Liver (tissue), 8 donors: ENCODE measurements at regions not wholly inside any gene's neighbourhood (a gene's known extent, or its start where the extent isn't known, plus 50 kb on each side); places are given as distances from the start of the nearest gene placed in this dataset.

Source experiments
- DNase-seq: peaks from one replicate; pipeline ENCODE4 v3.0.0-alpha.2; 2017; ENCODE audit warnings: low spot score
- H3K27ac ChIP-seq, 2 donors: one replicate each; pipeline ENCODE4 v1.7.0; 2013; ENCODE audit warnings: inconsistent platforms in 2 of 2, low read length in 2 of 2, control low read depth in 1 of 2, low read depth in 1 of 2, mild to moderate bottlenecking in 1 of 2
- H3K27me3 ChIP-seq, 4 donors: one replicate each; pipeline versions ENCODE4 v1.6.1 to v1.7.0; 2013; ENCODE audit warnings: low read length in 3 of 4, inconsistent platforms in 1 of 4, mild to moderate bottlenecking in 1 of 4, moderate library complexity in 1 of 4; ENCODE audit not compliant: control insufficient read depth in 4 of 4, insufficient read depth in 4 of 4
- H3K36me3 ChIP-seq, 4 donors: one replicate each; pipeline versions ENCODE4 v1.6.1 to v1.7.0; 2013; ENCODE audit warnings: low read length in 3 of 4, mild to moderate bottlenecking in 3 of 4, low read depth in 1 of 4, moderate library complexity in 1 of 4; ENCODE audit not compliant: control insufficient read depth in 4 of 4, insufficient read depth in 3 of 4
- H3K4me1 ChIP-seq, 4 donors: one replicate each; pipeline versions ENCODE4 v1.6.1 to v1.7.0; 2013; ENCODE audit warnings: low read length in 3 of 4, mild to moderate bottlenecking in 3 of 4, moderate library complexity in 1 of 4; ENCODE audit not compliant: control insufficient read depth in 4 of 4, insufficient read depth in 4 of 4
- H3K4me3 ChIP-seq, 3 donors: one replicate each; pipeline versions ENCODE4 v1.6.1 to v1.7.0; 2013; ENCODE audit warnings: low read length in 3 of 3, control low read depth in 1 of 3, low read depth in 1 of 3, mild to moderate bottlenecking in 1 of 3
- H3K9ac ChIP-seq, 2 donors: one replicate each; pipeline ENCODE4 v1.7.0; 2013; ENCODE audit warnings: low read length in 2 of 2, mild to moderate bottlenecking in 2 of 2, moderate library complexity in 2 of 2, control low read depth in 1 of 2, low read depth in 1 of 2
- H3K9me3 ChIP-seq, 4 donors: one replicate each; pipeline versions ENCODE4 v1.6.1 to v1.7.0; 2013; ENCODE audit warnings: low read length in 3 of 4; ENCODE audit not compliant: control insufficient read depth in 4 of 4
- ATF3 ChIP-seq: IDR thresholded peaks from 2 replicates; pipeline ENCODE4 v1.6.1; 2016; ENCODE audit warnings: antibody characterized with exemption
- CTCF ChIP-seq: fragments of 150-350 bp; IDR thresholded peaks from 2 replicates; pipeline ENCODE4 v1.5.1; 2017; ENCODE audit warnings: improper control_type of control experiment, low read depth, low read length; ENCODE audit not compliant: missing input control
- EGR1 ChIP-seq, 2 donors: IDR thresholded peaks; 2 replicates each; pipeline ENCODE4 v1.6.1; 2016 to 2018; ENCODE audit warnings: antibody characterized with exemption in 2 of 2, low read depth in 2 of 2
- FOXA1 ChIP-seq: IDR thresholded peaks from 2 replicates; pipeline ENCODE4 v1.6.1; 2016; ENCODE audit warnings: antibody characterized with exemption
- FOXA2 ChIP-seq: IDR thresholded peaks from 2 replicates; pipeline ENCODE4 v1.6.1; 2016; ENCODE audit warnings: antibody characterized with exemption
- GABPA ChIP-seq, 2 donors: IDR thresholded peaks in 1 of 2; conservative IDR thresholded peaks in 1 of 2; 2 replicates each; pipeline ENCODE4 v1.6.1; 2016; ENCODE audit warnings: antibody characterized with exemption in 2 of 2, mild to moderate bottlenecking in 1 of 2, moderate library complexity in 1 of 2
- HNF4A ChIP-seq, 2 donors: conservative IDR thresholded peaks; 2 replicates each; pipeline ENCODE4 v1.6.1; 2016; ENCODE audit warnings: antibody characterized with exemption in 2 of 2, mild to moderate bottlenecking in 2 of 2
- HNF4G ChIP-seq: IDR thresholded peaks from 2 replicates; pipeline ENCODE4 v1.6.1; 2016; ENCODE audit warnings: antibody characterized with exemption
- JUND ChIP-seq, 2 donors: IDR thresholded peaks; 2 replicates each; pipeline ENCODE4 v1.6.1; 2016; ENCODE audit warnings: antibody characterized with exemption in 2 of 2
- MAX ChIP-seq: IDR thresholded peaks from 2 replicates; pipeline ENCODE4 v1.6.1; 2016; ENCODE audit warnings: antibody characterized with exemption
- NR2F2 ChIP-seq: IDR thresholded peaks from 2 replicates; pipeline ENCODE4 v1.6.1; 2016; ENCODE audit warnings: antibody characterized with exemption
- RAD21 ChIP-seq, 2 donors: IDR thresholded peaks; 2 replicates each; pipeline ENCODE4 v1.6.1; 2016; ENCODE audit warnings: antibody characterized with exemption in 2 of 2, mild to moderate bottlenecking in 2 of 2
- REST ChIP-seq: IDR thresholded peaks from 2 replicates; pipeline ENCODE4 v1.6.1; 2016; ENCODE audit warnings: antibody characterized with exemption, mild to moderate bottlenecking
- RXRA ChIP-seq, 2 donors: IDR thresholded peaks; 2 replicates each; pipeline ENCODE4 v1.6.1; 2017 to 2018; ENCODE audit warnings: antibody characterized with exemption in 2 of 2, mild to moderate bottlenecking in 1 of 2
- SP1 ChIP-seq: IDR thresholded peaks from 2 replicates; pipeline ENCODE4 v1.6.1; 2018; ENCODE audit warnings: antibody characterized with exemption, mild to moderate bottlenecking
- TAF1 ChIP-seq: conservative IDR thresholded peaks from 2 replicates; pipeline ENCODE4 v1.6.1; 2016; ENCODE audit warnings: antibody characterized with exemption, mild to moderate bottlenecking
- YY1 ChIP-seq: IDR thresholded peaks from 2 replicates; pipeline ENCODE4 v1.6.1; 2016; ENCODE audit warnings: antibody characterized with exemption, mild to moderate bottlenecking
- ZBTB33 ChIP-seq: IDR thresholded peaks from 2 replicates; pipeline ENCODE4 v1.6.1; 2016; ENCODE audit warnings: antibody characterized with exemption
- WGBS: extraction: QIAGEN DNeasy Blood & Tissue Kit; methylation state at CpG from one replicate; pipeline ENCODE4 v1.1.7; 2013; 5-methylcytosine and 5-hydroxymethylcytosine counted together
- donor health status: healthy.
- donor health status: healthy.
- donor health status: healthy.
- donor health status: healthy.
- donor health status: healthy.

- no peak for TF ChIP-seq EGR1 (IDR thresholded peaks at IDR 0.05; ENCODE audit: low read depth in 2 of 2)
- TF ChIP-seq CTCF, result peak; percentile 11
- no peak for TF ChIP-seq NR2F2
- TF ChIP-seq RAD21 (IDR thresholded peaks at IDR 0.05), result peak in 1 of 2 donors; percentile 42
- TF ChIP-seq GABPA (IDR thresholded peaks at IDR 0.05 in 1 of 2, conservative IDR thresholded peaks at IDR 0.05 in 1 of 2), result no peak
- TF ChIP-seq MAX, result no peak
- no peak for TF ChIP-seq ZBTB33
- no peak for TF ChIP-seq FOXA1
- Histone ChIP-seq H3K4me3 (no peak overlapping the region), H3K27me3 (no peaks in the 10 kb centered on the region), H3K9me3 (peaks cover 0 to 4% (median 0%) of the 10 kb centered on the region in 4 donors), H3K9ac (no peak overlapping the region), H3K36me3 (no peaks in the 10 kb centered on the region), H3K4me1 (no peaks in the 10 kb centered on the region), H3K27ac (no peak overlapping the region)
- no peak for DNase-seq
These were observed 1347.4 kb downstream of the NCAM2 start for GRCh38 chr21:22345624-22346023.

GRCh38 chr21:22346576-22346975 is 1348.4 kb downstream of the NCAM2 start:
- no peak overlapping the region for H3K27ac ChIP-seq
- WGBS, result 73% methylated on average over 1 of the region's 1 CpG
- H3K27me3 ChIP-seq, result no peaks in the 10 kb centered on the region
- no peak for DNase-seq
- H3K9me3 ChIP-seq, result peaks cover 0 to 4% (median 0%) of the 10 kb centered on the region in 4 donors
- H3K9ac ChIP-seq, result no peak overlapping the region
- no peaks in the 10 kb centered on the region for H3K4me1 ChIP-seq
- no peak overlapping the region for H3K4me3 ChIP-seq
- TF ChIP-seq JUND (IDR thresholded peaks at IDR 0.05), result no peak
- TF ChIP-seq ZBTB33, result no peak
- no peak for TF ChIP-seq FOXA1
- no peak for TF ChIP-seq HNF4G
- no peak for TF ChIP-seq GABPA (IDR thresholded peaks at IDR 0.05 in 1 of 2, conservative IDR thresholded peaks at IDR 0.05 in 1 of 2)
- no peak for TF ChIP-seq SP1
- TF ChIP-seq NR2F2, result no peak
- TF ChIP-seq CTCF, result no peak
- no peak for TF ChIP-seq REST
- TF ChIP-seq RAD21 (IDR thresholded peaks at IDR 0.05), result no peak
- no peak for TF ChIP-seq HNF4A (conservative IDR thresholded peaks at IDR 0.05)
- TF ChIP-seq FOXA2, result no peak
- no peak for TF ChIP-seq RXRA (IDR thresholded peaks at IDR 0.05)
- no peak for TF ChIP-seq TAF1
- TF ChIP-seq ATF3, result no peak
- no peak for TF ChIP-seq MAX
- no peak for TF ChIP-seq EGR1 (IDR thresholded peaks at IDR 0.05; ENCODE audit: low read depth in 2 of 2)
- TF ChIP-seq YY1, result no peak
- no peaks in the 10 kb centered on the region for H3K36me3 ChIP-seq
